ENCODE measurements at regions not wholly inside any gene's neighbourhood (a gene's known extent, or its start where the extent isn't known, plus 50 kb on each side); places are given as distances from the start of the nearest gene placed in this dataset.

DNA sequence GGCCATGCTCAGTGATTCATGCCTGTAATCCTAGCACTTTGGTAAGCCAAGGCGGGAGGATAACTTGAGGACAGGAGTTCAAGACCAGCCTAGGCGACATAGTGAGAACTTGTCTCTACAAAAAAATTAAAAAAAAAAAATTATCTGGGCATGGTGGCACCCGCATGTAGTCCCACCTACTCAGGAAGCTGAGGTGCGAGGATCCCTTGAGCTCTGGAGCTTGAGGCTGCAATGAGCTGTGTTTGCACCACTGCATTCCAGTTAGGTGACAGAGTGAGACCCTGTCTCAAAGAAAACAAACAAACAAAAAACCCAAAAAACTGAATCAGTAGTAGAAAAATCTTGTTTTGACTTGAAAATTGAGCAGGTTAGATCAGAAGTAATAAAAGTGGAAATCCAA, 67.1 kb upstream of the IPO9 start:
- TF ChIP-seq, protein P1, sequence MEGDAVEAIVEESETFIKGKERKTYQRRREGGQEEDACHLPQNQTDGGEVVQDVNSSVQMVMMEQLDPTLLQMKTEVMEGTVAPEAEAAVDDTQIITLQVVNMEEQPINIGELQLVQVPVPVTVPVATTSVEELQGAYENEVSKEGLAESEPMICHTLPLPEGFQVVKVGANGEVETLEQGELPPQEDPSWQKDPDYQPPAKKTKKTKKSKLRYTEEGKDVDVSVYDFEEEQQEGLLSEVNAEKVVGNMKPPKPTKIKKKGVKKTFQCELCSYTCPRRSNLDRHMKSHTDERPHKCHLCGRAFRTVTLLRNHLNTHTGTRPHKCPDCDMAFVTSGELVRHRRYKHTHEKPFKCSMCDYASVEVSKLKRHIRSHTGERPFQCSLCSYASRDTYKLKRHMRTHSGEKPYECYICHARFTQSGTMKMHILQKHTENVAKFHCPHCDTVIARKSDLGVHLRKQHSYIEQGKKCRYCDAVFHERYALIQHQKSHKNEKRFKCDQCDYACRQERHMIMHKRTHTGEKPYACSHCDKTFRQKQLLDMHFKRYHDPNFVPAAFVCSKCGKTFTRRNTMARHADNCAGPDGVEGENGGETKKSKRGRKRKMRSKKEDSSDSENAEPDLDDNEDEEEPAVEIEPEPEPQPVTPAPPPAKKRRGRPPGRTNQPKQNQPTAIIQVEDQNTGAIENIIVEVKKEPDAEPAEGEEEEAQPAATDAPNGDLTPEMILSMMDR (IDR thresholded peaks at IDR 0.05), result no peak
- TF ChIP-seq POLR2A (IDR thresholded peaks at IDR 0.05) (no peak), POLR2AphosphoS5 (IDR thresholded peaks at IDR 0.05) (no peak)
